MM.1S (cell line): ENCODE measurements at regions not wholly inside any gene's neighbourhood (a gene's known extent, or its start where the extent isn't known, plus 50 kb on each side); places are given as distances from the start of the nearest gene placed in this dataset.

Experiments
- DNase-seq: peaks from one replicate; pipeline ENCODE4 v3.0.0-alpha.2; 2015
- H2AFZ ChIP-seq: fragments of 300-600 bp; sonication (generic); 2 replicates; pipeline ENCODE4 v1.6.0; 2016; ENCODE audit warnings: antibody characterized with exemption, low read length
- H3F3A ChIP-seq: fragments of 300-600 bp; sonication (generic); 2 replicates; pipeline ENCODE4 v1.6.1; 2016; ENCODE audit warnings: mild to moderate bottlenecking, antibody characterized with exemption, low read length, moderate library complexity, mixed read lengths; ENCODE audit not compliant: insufficient read depth
- H3K27ac ChIP-seq: fragments of 300-600 bp; sonication (generic); 2 replicates; pipeline ENCODE4 v1.5.1; 2016; ENCODE audit warnings: mild to moderate bottlenecking, low read length
- H3K27me3 ChIP-seq: fragments of 300-600 bp; sonication (generic); replicated peaks from 2 replicates; pipeline ENCODE4 v1.6.0; 2016; ENCODE audit warnings: low read length; ENCODE audit not compliant: insufficient read depth
- H3K36me3 ChIP-seq: fragments of 300-600 bp; sonication (generic); replicated peaks from 2 replicates; pipeline ENCODE4 v1.6.1; 2016; ENCODE audit warnings: mild to moderate bottlenecking, low read length, mixed read lengths; ENCODE audit not compliant: insufficient read depth
- H3K4me1 ChIP-seq: fragments of 300-600 bp; sonication (generic); 2 replicates; pipeline ENCODE4 v1.6.1; 2016; ENCODE audit warnings: low read length, mixed read lengths
- H3K4me2 ChIP-seq: fragments of 300-600 bp; sonication (generic); 2 replicates; pipeline ENCODE4 v1.6.0; 2016; ENCODE audit warnings: low read depth, low read length
- H3K4me3 ChIP-seq: fragments of 300-600 bp; sonication (generic); 2 replicates; pipeline ENCODE4 v1.5.1; 2016; ENCODE audit warnings: low read length, mixed read lengths
- H3K79me2 ChIP-seq: fragments of 300-600 bp; sonication (generic); 2 replicates; pipeline ENCODE4 v1.6.1; 2016; ENCODE audit warnings: mixed run types, low read length, mixed read lengths
- H3K9ac ChIP-seq: fragments of 300-600 bp; sonication (generic); 2 replicates; pipeline ENCODE4 v1.6.1; 2016; ENCODE audit warnings: low read length, mixed read lengths
- H3K9me2 ChIP-seq: fragments of 300-600 bp; sonication (generic); replicated peaks from 2 replicates; pipeline ENCODE4 v1.6.1; 2016; ENCODE audit warnings: mild to moderate bottlenecking, low read length, mixed read lengths; ENCODE audit not compliant: insufficient read depth
- H3K9me3 ChIP-seq: fragments of 300-600 bp; sonication (generic); replicated peaks from 2 replicates; pipeline ENCODE4 v1.6.1; 2016; ENCODE audit warnings: mild to moderate bottlenecking, low read length, mixed read lengths; ENCODE audit not compliant: insufficient read depth
- H4K20me1 ChIP-seq: fragments of 300-600 bp; sonication (generic); 2 replicates; pipeline ENCODE4 v1.6.1; 2016; ENCODE audit warnings: mild to moderate bottlenecking, low read length, moderate library complexity, mixed read lengths; ENCODE audit not compliant: insufficient read depth
- CTCF ChIP-seq: fragments of 300-600 bp; sonication (generic); IDR thresholded peaks from 2 replicates; pipeline ENCODE4 v1.5.1; 2016; ENCODE audit warnings: antibody characterized with exemption, low read length, mixed read lengths
- EZH2 ChIP-seq: fragments of 300-600 bp; sonication (generic); optimal IDR thresholded peaks from 2 replicates; pipeline ENCODE3; 2017; ENCODE audit warnings: low read depth, mild to moderate bottlenecking, antibody characterized with exemption, low read length, mixed read lengths
- EZH2phosphoT487 ChIP-seq: fragments of 300-600 bp; sonication (generic); IDR thresholded peaks from 2 replicates; pipeline ENCODE4 v1.6.1; 2018; ENCODE audit warnings: antibody characterized with exemption, low read length

GRCh38 chr4:187070740-187071139, 347.1 kb upstream of the FAT1 start:
- Histone ChIP-seq H3K4me1 (no peaks in the 10 kb centered on the region), H3K9ac (no peak overlapping the region), H3K4me2 (no peak overlapping the region), H3K27me3 (no peaks in the 10 kb centered on the region), H2AFZ (no peak overlapping the region), H3K36me3 (no peaks in the 10 kb centered on the region), H3K4me3 (no peak overlapping the region), H3F3A (no peaks in the 10 kb centered on the region), H3K9me2 (no peaks in the 10 kb centered on the region), H3K27ac (no peak overlapping the region), H3K79me2 (no peaks in the 10 kb centered on the region), H4K20me1 (no peaks in the 10 kb centered on the region), H3K9me3 (no peaks in the 10 kb centered on the region)
- DNase-seq: no peak
- TF ChIP-seq EZH2phosphoT487: no peak
- no peak for TF ChIP-seq EZH2
- TF ChIP-seq CTCF: no peak

- no peaks in the 10 kb centered on the region for H3K4me1 ChIP-seq
- no peaks in the 10 kb centered on the region for H3K27me3 ChIP-seq
- no peak for DNase-seq
- no peak overlapping the region for H3K27ac ChIP-seq
- H2AFZ ChIP-seq: no peak overlapping the region
- no peaks in the 10 kb centered on the region for H4K20me1 ChIP-seq
- H3F3A ChIP-seq: no peaks in the 10 kb centered on the region
- H3K9me2 ChIP-seq: no peaks in the 10 kb centered on the region
- no peak overlapping the region for H3K9ac ChIP-seq
- no peaks in the 10 kb centered on the region for H3K9me3 ChIP-seq
- H3K79me2 ChIP-seq: no peaks in the 10 kb centered on the region
- H3K4me2 ChIP-seq: no peak overlapping the region
- no peak overlapping the region for H3K4me3 ChIP-seq
- TF ChIP-seq EZH2: no peak
- TF ChIP-seq EZH2phosphoT487: no peak
- no peak for TF ChIP-seq CTCF
- no peaks in the 10 kb centered on the region for H3K36me3 ChIP-seq
These were observed 348.4 kb upstream of the FAT1 start for GRCh38 chr4:187071946-187072600.

GRCh38 chr4:187073820-187074219, 350.2 kb upstream of the FAT1 start:
- TF ChIP-seq CTCF (no peak), EZH2 (no peak), EZH2phosphoT487 (no peak)
- Histone ChIP-seq H3F3A (no peaks in the 10 kb centered on the region), H3K36me3 (no peaks in the 10 kb centered on the region), H3K4me2 (no peak overlapping the region), H4K20me1 (no peaks in the 10 kb centered on the region), H2AFZ (no peak overlapping the region), H3K4me1 (no peaks in the 10 kb centered on the region), H3K9me2 (no peaks in the 10 kb centered on the region), H3K4me3 (no peak overlapping the region), H3K79me2 (no peaks in the 10 kb centered on the region), H3K9me3 (no peaks in the 10 kb centered on the region), H3K27me3 (no peaks in the 10 kb centered on the region), H3K27ac (no peak overlapping the region), H3K9ac (no peak overlapping the region)
- DNase-seq: no peak
